ENCODE measurements at regions not wholly inside any gene's neighbourhood (a gene's known extent, or its start where the extent isn't known, plus 50 kb on each side); places are given as distances from the start of the nearest gene placed in this dataset.

DNA sequence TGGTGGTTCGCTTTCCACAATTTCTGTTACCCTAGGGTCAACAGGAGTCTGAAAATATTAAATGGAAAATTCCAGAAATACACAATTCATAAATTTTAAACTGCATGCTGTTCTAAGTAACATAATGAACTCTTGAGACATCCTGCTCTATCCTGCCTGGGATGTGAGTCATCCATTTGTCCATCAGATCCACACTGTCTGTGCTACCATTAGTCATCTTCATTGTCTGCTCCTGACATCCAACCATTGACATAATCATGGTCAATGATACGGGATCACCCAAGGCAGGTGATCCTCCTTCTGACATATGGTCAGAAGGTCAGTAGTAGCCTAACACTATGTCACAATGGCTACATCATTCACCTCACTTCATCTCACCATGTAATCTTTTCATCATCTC lies 276.7 kb upstream of the KIF2A start:
- no peak for DNase-seq (ENCODE audit: low spot score)

- no peak for DNase-seq (ENCODE audit: low spot score)
These were observed 275.7 kb upstream of the KIF2A start for GRCh38 chr5:62030326-62030725.

GRCh38 chr5:62038024-62038423 lies 268.0 kb upstream of the KIF2A start:
- no peak for DNase-seq (ENCODE audit: low spot score)

- no peak for DNase-seq (ENCODE audit: low spot score)
These were observed 264.8 kb upstream of the KIF2A start for GRCh38 chr5:62041156-62041756.

DNA sequence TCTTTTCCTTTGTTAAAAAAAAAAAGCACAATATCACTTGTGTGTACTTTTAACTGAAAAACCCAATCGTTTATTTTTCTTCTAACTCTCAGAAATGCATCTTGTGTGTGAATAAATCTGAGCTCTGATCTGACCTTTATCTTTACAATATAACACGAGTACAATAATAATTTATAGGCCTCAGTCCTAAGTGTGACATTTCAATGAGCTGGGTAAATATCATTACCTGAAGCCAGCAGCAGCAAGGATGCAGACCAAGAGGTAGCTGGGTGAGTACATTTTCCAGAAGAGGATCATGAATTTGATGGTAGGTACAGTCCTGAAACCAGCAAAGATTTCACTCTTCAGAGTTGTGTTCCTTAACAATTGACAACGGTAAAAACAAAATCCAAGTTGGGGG lies 264.0 kb upstream of the KIF2A start:
- no peak for DNase-seq (ENCODE audit: low spot score)

DNA sequence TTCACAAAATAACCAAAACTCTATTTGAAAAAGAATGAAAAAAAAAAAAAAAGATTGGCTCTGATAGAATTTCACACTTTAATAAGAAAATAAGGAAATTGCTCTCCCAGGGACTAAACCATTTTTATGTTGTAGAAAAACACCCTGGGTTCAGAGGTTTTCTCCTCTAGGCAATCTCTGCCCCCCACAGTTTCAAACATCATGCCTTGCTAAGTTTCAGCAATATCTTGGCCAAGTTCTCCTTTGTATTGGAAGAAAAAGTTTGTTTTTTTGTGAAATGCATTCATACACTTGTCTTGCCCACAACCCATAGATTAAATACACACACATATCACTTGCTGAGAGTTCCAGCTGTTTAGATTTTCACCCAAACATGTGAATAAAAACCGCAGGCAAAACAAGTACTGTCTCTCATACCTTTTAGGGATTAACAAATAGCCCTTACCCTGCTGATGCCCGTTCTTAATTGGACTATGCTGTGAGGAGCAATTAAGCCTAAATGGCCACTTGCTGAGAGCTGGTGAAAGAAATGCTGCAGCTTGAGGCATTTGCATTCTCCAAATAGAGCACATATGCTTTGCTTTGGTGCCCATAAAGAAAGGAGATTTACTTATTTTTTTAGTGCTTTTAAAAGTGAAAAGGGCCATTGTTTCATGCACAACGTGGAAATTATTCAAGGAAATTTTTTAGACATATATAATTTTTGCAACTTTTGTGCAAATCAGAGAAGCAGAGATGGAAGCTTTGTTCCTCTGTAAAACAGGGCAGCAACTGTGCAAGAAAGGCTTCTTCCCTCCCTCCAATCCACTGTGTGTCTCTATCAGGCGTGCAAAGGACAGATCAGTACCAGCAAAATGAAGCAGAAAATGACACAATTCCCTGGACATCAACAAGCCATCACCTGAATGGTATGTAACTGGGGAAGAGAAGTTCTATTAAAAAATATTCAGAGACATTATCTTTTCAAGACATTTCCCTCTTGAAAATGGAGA lies 262.4 kb upstream of the KIF2A start:
- DNase-seq (ENCODE audit: low spot score), result no peak

DNA sequence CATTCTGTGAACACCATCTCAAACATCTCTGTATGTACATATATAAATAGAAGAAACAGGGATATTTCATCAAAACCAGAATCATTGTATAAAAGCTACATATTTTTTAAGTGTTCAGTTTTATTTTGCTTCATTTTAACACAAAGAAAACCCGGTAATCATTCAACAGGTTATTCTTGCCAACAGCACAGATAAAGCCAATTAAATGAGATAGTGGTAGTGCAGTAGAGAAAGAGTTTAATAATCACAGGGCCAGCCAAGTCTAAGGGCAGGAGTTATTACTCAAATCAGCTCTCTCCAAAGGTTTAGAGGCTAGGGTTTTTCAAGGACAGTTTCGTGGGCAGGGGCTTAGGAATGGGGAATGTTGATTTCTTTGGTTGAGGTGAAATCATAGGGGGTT lies 261.0 kb upstream of the KIF2A start:
- no peak for DNase-seq (ENCODE audit: low spot score)

DNA sequence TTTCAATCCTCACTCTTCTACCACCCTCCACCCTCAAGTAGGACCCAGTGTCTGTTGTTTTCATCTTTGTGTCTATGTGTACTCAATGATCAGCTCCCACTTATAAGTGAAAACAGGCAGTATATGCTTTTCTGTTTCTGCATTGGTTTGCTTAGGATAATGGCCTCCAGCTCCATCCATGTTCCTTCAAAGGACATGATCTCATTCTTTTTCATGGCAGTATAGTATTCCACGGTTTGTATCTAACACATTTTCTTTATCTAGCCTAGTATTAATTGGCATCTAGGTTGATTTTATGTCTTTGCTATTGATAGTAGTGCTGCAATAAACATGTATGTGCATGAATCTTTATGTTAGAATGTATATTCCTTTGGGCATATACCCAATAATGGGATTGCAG lies 259.8 kb upstream of the KIF2A start:
- DNase-seq (ENCODE audit: low spot score), result no peak

DNA sequence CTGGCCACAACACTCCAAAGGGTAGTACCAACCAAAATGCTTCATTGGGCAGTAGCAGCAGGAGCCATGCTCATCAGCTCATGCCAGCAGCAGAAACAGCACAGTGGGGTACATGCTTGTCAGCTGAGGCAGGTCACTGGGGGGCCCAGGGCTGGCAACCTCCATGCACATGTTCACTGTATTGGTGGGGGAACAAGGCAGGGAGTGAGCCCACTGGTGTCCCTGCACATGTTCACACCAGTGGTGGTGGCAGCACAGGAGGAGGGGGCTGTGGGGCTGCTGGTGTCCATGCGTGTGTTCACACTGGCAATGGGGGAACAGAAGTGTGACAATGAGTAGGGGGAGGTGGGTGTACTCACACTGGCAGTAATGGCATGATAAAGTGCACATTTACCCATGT lies 254.3 kb upstream of the KIF2A start:
- no peak for DNase-seq (ENCODE audit: low spot score)

DNA sequence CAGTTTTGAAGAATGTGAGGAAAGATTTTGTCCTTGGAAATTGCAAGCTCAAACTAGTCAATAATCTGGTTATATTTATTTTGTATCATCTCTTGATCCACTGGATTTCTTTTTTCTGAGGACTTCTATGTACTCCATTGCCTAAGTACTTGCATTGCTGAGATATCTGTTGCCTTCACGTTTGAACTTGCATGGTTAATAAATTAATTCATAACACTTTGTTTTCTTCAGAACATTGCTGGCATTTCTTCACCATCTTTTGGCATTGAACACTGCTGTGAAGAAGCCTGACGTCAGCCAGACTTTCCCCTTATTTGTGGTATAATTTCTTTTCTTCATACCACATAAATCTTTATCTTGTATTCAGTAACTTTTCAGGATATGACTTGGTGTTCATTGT lies 246.0 kb upstream of the KIF2A start:
- DNase-seq (ENCODE audit: low spot score), result no peak

DNA sequence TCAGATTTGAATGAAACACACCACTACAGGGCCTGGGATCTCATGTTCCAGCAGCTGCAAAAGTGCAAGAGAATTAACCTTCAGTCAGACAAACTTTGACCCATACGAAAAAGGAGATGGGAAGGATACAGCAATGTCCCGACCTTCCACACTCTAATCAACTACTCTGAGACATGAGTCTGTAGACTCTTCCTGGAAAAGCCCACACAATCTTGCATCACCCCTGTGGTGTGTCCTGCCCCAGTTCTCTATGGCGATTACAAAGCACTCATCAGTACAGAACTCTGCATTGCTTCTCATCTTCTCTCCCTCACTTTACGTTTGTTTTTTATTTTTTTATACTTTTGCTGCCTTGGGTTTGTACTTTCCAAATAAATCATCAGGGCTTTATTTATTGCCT lies 241.0 kb upstream of the KIF2A start:
- DNase-seq (ENCODE audit: low spot score), result no peak

DNA sequence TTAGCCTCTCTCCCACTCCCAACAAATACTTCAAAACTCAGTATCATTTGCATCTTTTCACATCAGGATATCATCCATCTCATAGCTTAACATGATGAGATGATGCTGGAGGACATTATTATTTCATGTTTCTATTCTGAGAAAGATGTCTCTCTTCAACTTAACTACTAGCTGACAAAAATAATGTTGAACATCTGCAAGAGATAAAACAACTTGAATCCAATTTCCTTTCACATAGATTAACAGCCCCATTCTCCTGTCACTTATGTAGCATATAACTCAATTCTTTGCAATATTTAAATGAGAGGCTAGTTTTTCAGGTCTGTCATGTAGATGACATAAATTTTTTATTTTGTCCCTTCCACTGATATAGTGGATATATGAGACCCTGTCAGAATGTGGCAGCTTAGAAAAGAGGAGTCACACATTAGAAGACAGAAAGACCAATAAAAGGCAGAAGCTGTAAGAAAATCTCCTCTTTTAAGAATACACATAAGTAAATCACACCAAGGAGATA lies 239.2 kb upstream of the KIF2A start:
- no peak for DNase-seq (ENCODE audit: low spot score)

DNA sequence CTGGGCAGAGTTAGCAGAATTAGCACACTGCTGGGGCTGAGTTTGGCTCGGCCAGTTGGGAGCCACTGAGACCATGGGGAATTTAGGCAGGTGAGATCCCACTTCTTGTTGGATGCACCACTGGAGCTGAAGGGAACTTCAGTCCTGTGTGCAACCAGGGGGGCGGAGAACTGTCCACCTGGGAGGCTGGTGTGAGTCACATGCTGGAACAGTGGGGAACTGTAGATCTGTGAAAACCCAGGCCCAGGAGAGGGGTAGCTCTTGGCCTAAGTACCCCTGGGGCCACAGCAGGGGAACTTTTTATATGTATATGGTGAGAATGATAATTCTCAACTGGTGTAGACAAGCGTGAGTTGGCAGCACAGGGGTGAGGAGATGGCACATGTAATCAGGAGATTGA lies 237.5 kb upstream of the KIF2A start:
- no peak for DNase-seq (ENCODE audit: low spot score)

DNA sequence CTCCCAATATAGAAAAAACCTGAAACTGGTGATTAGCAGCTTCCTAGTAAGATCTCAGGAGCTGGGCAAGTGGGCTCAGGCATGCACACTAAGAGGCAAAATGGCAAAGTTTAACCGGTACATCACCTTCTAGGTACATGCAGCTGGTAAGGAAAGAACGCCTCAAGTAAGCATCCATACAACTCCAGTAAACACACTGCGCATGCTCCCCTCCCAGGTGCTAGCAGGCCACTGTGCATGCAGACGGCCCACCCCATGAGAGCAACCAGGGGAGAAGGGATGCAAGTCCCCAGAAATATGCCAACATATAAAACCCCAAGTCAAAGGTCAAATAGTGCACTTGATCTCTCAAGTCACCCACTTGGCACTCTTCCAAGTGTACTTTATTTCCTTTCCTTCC lies 228.6 kb upstream of the KIF2A start:
- no peak for DNase-seq (ENCODE audit: low spot score)

DNA sequence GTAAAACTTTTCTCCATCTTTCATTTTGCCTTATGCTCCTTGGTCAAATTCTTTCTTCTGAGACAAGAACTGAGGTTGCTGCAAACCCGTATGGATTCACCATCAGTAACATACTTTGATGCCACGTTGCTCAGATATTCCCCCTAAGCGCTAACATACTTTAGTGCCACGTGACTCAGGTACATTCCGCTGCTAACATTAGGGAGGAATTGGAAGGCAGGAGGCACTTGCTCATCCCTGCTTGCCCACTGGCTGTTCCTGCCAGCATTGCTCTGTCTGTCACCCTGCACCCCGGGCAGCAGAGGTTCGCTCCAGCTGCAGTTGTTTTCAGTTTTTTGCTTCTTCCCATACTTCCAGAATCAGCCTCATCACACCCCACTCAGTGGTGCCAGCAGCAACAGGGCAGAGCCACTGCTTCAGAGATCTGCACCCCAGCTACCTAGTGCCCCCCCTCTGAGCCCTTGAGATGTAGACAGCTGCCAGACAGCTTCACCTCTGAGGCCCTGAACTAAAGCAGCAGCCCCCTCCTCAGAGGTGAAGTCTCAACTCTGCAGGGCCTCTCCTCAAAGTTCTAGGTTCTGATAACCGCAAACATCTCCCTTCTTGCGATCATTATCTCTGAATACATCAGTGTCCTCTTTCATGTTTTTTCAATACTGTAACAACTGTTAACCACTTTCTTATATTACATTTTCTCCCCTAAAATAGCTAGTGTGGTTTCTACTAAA lies 228.0 kb upstream of the KIF2A start:
- no peak for DNase-seq (ENCODE audit: low spot score)

GRCh38 chr5:62082370-62082801 lies 223.6 kb upstream of the KIF2A start:
- peak; percentile 68 for DNase-seq (ENCODE audit: low spot score)

GRCh38 chr5:62083247-62083646 lies 222.8 kb upstream of the KIF2A start:
- no peak for DNase-seq (ENCODE audit: low spot score)

DNA sequence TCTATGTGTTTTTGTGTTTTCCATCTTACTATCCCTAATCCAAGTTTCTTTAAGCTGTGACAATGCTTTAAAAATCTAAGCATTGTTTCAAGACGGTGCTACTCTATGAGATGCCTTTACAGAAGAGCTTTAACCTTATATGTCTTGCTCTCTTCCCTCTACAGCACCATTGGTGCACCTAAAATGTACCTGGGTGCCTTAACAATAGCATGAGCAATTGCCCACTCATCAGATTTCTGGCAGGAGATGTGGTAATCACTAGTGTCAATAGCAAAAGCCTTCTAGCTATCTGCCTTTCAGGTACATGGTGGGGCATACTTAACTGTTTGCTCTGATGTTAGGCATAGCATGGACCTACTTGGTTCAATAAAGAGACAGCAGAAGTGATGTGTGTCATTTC lies 222.3 kb upstream of the KIF2A start:
- no peak for DNase-seq (ENCODE audit: low spot score)

GRCh38 chr5:62084391-62084790 lies 221.6 kb upstream of the KIF2A start:
- no peak for DNase-seq (ENCODE audit: low spot score)

- no peak for DNase-seq (ENCODE audit: low spot score)
These were observed 215.1 kb upstream of the KIF2A start for GRCh38 chr5:62090953-62091352.

DNA sequence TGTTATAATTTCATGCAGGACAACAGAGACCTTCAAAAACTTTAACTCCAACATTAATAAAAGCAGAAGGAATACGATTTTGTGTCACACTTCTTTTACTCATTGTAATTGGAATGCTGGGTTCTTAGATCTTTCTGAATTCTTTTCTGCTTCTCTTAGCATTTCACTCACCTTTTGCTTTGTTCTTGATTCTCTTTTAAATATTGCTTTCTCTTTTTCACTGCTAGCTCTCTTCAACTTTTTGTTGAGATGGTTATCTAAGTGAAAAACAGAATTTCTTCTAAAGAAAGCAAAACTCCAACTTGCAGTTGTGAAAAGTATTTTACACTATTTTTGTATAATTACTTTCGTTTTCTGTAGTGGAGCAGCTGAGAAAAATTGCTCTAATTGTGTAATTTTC lies 212.6 kb upstream of the KIF2A start:
- DNase-seq (ENCODE audit: low spot score), result no peak

- DNase-seq (ENCODE audit: low spot score), result peak; percentile 30
These were observed 212.0 kb upstream of the KIF2A start for GRCh38 chr5:62093976-62094375.

- no peak for DNase-seq (ENCODE audit: low spot score)
These were observed 208.6 kb upstream of the KIF2A start for GRCh38 chr5:62097361-62097760.

Data from GM03348 (cell line).